Fibroblast of villous mesenchyme (primary cell): ENCODE measurements at regions not wholly inside any gene's neighbourhood (a gene's known extent, or its start where the extent isn't known, plus 50 kb on each side); places are given as distances from the start of the nearest gene placed in this dataset.

Experiments
- DNase-seq: peaks from one replicate; pipeline ENCODE4 v3.0.0-alpha.2; 2010; ENCODE audit warnings: low read depth
- H3K4me3 ChIP-seq: 2 replicates; pipeline ENCODE4 v1.5.1; 2011; ENCODE audit warnings: low read depth, mild to moderate bottlenecking, low read length
- TF ChIP-seq, protein P1 (sequence below): IDR thresholded peaks from 2 replicates; pipeline ENCODE4 v1.5.1; 2012; ENCODE audit warnings: low read depth, mild to moderate bottlenecking, low read length; ENCODE audit not compliant: insufficient read depth

GRCh38 chr13:83229574-83230305 is 652.5 kb downstream of the SLITRK1 start:
- no peak overlapping the region for H3K4me3 ChIP-seq
- TF ChIP-seq, protein P1, sequence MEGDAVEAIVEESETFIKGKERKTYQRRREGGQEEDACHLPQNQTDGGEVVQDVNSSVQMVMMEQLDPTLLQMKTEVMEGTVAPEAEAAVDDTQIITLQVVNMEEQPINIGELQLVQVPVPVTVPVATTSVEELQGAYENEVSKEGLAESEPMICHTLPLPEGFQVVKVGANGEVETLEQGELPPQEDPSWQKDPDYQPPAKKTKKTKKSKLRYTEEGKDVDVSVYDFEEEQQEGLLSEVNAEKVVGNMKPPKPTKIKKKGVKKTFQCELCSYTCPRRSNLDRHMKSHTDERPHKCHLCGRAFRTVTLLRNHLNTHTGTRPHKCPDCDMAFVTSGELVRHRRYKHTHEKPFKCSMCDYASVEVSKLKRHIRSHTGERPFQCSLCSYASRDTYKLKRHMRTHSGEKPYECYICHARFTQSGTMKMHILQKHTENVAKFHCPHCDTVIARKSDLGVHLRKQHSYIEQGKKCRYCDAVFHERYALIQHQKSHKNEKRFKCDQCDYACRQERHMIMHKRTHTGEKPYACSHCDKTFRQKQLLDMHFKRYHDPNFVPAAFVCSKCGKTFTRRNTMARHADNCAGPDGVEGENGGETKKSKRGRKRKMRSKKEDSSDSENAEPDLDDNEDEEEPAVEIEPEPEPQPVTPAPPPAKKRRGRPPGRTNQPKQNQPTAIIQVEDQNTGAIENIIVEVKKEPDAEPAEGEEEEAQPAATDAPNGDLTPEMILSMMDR: no peak
- no peak for DNase-seq

DNA sequence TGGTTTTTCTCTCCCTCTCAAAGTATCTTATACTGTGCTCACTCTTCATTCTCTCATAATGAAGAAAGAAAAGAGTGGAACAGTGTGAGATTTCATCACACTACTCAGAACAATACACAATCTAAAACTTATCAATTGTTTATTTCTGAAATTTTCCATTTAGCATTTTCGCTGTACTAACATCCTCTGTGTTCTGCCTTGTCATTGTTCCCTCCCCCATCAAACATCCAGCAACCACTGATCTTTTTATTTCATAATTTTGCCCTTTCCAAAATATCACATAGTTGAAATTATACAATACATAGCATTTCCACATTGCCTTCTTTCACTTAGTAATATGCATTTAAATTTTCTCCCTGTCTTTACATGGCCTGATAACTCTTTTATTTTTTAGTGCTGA is 658.7 kb downstream of the SLITRK1 start:
- DNase-seq: no peak
- H3K4me3 ChIP-seq: no peak overlapping the region
- TF ChIP-seq, protein P1: no peak

GRCh38 chr13:83221813-83222241 is 660.4 kb downstream of the SLITRK1 start:
- TF ChIP-seq, protein P1: no peak
- H3K4me3 ChIP-seq: no peak overlapping the region
- no peak for DNase-seq

GRCh38 chr13:83221256-83221655 is 661.0 kb downstream of the SLITRK1 start:
- H3K4me3 ChIP-seq: no peak overlapping the region
- DNase-seq: no peak
- TF ChIP-seq, protein P1: no peak

DNA sequence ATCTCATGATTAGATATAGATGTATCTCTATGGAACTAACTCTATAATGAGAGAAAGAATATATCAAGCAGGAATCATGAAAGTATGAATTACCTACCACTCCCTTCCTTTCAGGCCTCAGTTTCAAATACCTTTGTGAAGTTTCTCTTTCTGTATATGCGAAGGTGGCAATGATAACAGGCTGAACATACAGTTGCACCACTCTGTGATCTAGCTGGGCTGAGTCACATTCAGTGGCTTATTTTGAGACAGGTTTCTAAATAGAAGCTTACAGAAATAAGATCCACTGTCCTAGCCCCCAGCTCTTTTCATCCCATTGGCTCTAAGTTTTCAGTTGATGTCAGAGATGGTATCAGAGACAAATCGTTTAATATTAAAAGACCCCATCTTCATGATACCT is 662.0 kb downstream of the SLITRK1 start:
- TF ChIP-seq, protein P1: no peak
- DNase-seq: no peak
- H3K4me3 ChIP-seq: no peak overlapping the region

DNA sequence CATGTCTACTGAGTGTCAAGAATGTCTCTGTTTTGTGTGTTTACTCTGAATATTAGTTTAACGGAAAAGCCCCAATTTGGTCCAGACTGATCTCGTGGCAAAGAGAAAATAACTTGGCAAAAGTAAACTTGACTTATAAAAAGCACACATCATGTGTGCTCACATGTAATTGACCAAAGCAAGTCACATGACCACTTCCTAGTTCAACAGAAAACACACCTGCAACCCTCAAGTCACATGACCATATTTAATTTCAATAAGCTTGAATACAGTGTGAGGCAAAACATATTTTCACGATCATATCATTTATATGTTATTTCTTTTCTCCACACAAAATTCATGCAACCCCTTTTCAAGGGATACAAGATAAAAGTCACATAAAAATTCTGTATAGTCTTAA is 662.4 kb downstream of the SLITRK1 start:
- H3K4me3 ChIP-seq: no peak overlapping the region
- TF ChIP-seq, protein P1: no peak
- no peak for DNase-seq
